HG02943 (cell line): ENCODE measurements at regions not wholly inside any gene's neighbourhood (a gene's known extent, or its start where the extent isn't known, plus 50 kb on each side); places are given as distances from the start of the nearest gene placed in this dataset.

Source experiments
- ATAC-seq: cut with Tn5 transposase; IDR thresholded peaks from one replicate; pipeline ENCODE4 v1.9.1; 2021; ENCODE audit warnings: mild to moderate bottlenecking, low read depth, moderate library complexity; ENCODE audit not compliant: unreplicated experiment

GRCh38 chr1:212525479-212526110, 83.0 kb upstream of the ATF3 start:
- no peak for ATAC-seq

- ATAC-seq = no peak
Measured at GRCh38 chr1:212526111-212526491, 82.5 kb upstream of the ATF3 start.

GRCh38 chr1:212528501-212528900, 80.1 kb upstream of the ATF3 start:
- ATAC-seq = no peak

GRCh38 chr1:212529211-212529741, 79.3 kb upstream of the ATF3 start:
- ATAC-seq = no peak

- no peak for ATAC-seq
Measured at GRCh38 chr1:212531267-212531666, 77.3 kb upstream of the ATF3 start.

- no peak for ATAC-seq
Measured at GRCh38 chr1:212531796-212532195, 76.8 kb upstream of the ATF3 start.

GRCh38 chr1:212532469-212533147, 76.0 kb upstream of the ATF3 start:
- no peak for ATAC-seq

GRCh38 chr1:212533148-212533517, 75.4 kb upstream of the ATF3 start:
- ATAC-seq = no peak

- ATAC-seq = no peak
Measured at GRCh38 chr1:212536586-212536985, 72.0 kb upstream of the ATF3 start.

- ATAC-seq = no peak
Measured at GRCh38 chr1:212537610-212538009, 71.0 kb upstream of the ATF3 start.

GRCh38 chr1:212539737-212540430, 68.7 kb upstream of the ATF3 start:
- no peak for ATAC-seq

- ATAC-seq = no peak
Measured at GRCh38 chr1:212542761-212543187, 65.8 kb upstream of the ATF3 start.

- ATAC-seq = no peak
Measured at GRCh38 chr1:212544110-212544509, 64.5 kb upstream of the ATF3 start.

GRCh38 chr1:212545941-212546635, 62.5 kb upstream of the ATF3 start:
- ATAC-seq = no peak

GRCh38 chr1:212549503-212550017, 59.0 kb upstream of the ATF3 start:
- no peak for ATAC-seq

GRCh38 chr1:212551929-212552328, 56.6 kb upstream of the ATF3 start:
- ATAC-seq = no peak

- ATAC-seq = no peak
Measured at GRCh38 chr1:212553676-212554075, 54.9 kb upstream of the ATF3 start.

- ATAC-seq = no peak
Measured at GRCh38 chr1:212554401-212554800, 54.2 kb upstream of the ATF3 start.

- no peak for ATAC-seq
Measured at GRCh38 chr1:212555426-212555825, 53.1 kb upstream of the ATF3 start.

- ATAC-seq = no peak
Measured at GRCh38 chr1:212556822-212557549, 51.6 kb upstream of the ATF3 start.
